ENCODE measurements at regions not wholly inside any gene's neighbourhood (a gene's known extent, or its start where the extent isn't known, plus 50 kb on each side); places are given as distances from the start of the nearest gene placed in this dataset.

- intact Hi-C loops (cut with DNase I), result no loop called here
- DNase-seq (ENCODE audit: low spot score), result no peak
Observed at GRCh38 chr4:156177941-156178340, 224.3 kb upstream of the CTSO start.

- DNase-seq (ENCODE audit: low spot score), result no peak
- intact Hi-C loops (cut with DNase I), result no loop called here
Observed at GRCh38 chr4:156176896-156177295, 223.2 kb upstream of the CTSO start.

GRCh38 chr4:156173937-156174336, 220.3 kb upstream of the CTSO start:
- DNase-seq (ENCODE audit: low spot score), result no peak
- intact Hi-C loops (cut with DNase I), result no loop called here

GRCh38 chr4:156173486-156173885, 219.8 kb upstream of the CTSO start:
- intact Hi-C loops (cut with DNase I), result no loop called here
- no peak for DNase-seq (ENCODE audit: low spot score)

GRCh38 chr4:156169861-156170260, 216.2 kb upstream of the CTSO start:
- no peak for DNase-seq (ENCODE audit: low spot score)
- intact Hi-C loops (cut with DNase I), result no loop called here

- intact Hi-C loops (cut with DNase I), result no loop called here
- DNase-seq (ENCODE audit: low spot score), result peak; percentile 78
Observed at GRCh38 chr4:156169011-156169410, 215.3 kb upstream of the CTSO start.

DNA sequence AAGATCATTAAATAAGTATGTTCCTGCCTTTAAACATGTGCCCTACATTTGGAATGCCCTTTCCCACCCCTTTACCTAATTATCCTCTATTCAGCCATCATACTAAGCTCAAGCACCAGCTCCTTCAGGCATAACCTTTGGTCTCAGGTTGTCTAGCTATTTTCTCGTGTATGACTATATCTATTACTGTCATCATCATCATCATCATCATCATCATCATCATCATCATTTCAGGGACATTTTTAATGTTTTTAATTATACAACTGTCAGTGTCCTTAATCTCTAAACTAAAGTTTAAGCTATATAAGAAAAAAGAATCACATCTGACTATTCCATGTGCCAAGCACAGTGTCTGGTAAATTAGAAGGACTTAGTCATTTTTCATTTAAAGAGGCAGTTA, 214.6 kb upstream of the CTSO start:
- intact Hi-C loops (cut with DNase I), result no loop called here
- no peak for DNase-seq (ENCODE audit: low spot score)

DNA sequence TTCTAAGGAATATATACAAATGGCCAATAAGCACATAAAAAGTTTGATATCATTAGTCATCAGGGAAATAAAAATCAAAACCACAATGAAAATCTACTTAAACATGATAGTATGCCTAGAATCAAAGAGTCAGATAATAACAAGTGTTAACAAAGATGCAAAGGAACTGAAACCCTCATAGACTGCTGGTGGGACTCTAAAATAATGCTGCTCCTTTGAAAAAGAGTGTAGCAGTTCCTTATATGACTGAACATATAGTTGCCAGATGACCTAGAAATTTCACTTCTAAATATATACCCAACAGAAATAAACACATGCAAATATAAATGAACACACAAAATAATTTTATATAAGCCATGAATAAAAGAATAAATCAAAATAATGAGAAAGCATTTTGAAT, 205.1 kb upstream of the CTSO start:
- intact Hi-C loops (cut with DNase I), result no loop called here
- DNase-seq (ENCODE audit: low spot score), result no peak

GRCh38 chr4:156154978-156155377, 201.3 kb upstream of the CTSO start:
- no peak for DNase-seq (ENCODE audit: low spot score)
- intact Hi-C loops (cut with DNase I), result no loop called here

GRCh38 chr4:156146571-156146970, 192.9 kb upstream of the CTSO start:
- intact Hi-C loops (cut with DNase I), result loop anchor here in 1 of 2 donors (5.0 kb wide), 1 partner anchor 1381 kb away; no protein-coding TSS in a partner anchor
- DNase-seq (ENCODE audit: low spot score), result no peak

- intact Hi-C loops (cut with DNase I), result loop anchor here in 1 of 2 donors (5.0 kb wide), 1 partner anchor 1382 kb away; no protein-coding TSS in a partner anchor
- DNase-seq (ENCODE audit: low spot score), result no peak
Observed at GRCh38 chr4:156144961-156145360, 191.3 kb upstream of the CTSO start.

GRCh38 chr4:156138781-156139280, 185.2 kb upstream of the CTSO start:
- DNase-seq (ENCODE audit: low spot score), result no peak
- intact Hi-C loops (cut with DNase I), result no loop called here

DNA sequence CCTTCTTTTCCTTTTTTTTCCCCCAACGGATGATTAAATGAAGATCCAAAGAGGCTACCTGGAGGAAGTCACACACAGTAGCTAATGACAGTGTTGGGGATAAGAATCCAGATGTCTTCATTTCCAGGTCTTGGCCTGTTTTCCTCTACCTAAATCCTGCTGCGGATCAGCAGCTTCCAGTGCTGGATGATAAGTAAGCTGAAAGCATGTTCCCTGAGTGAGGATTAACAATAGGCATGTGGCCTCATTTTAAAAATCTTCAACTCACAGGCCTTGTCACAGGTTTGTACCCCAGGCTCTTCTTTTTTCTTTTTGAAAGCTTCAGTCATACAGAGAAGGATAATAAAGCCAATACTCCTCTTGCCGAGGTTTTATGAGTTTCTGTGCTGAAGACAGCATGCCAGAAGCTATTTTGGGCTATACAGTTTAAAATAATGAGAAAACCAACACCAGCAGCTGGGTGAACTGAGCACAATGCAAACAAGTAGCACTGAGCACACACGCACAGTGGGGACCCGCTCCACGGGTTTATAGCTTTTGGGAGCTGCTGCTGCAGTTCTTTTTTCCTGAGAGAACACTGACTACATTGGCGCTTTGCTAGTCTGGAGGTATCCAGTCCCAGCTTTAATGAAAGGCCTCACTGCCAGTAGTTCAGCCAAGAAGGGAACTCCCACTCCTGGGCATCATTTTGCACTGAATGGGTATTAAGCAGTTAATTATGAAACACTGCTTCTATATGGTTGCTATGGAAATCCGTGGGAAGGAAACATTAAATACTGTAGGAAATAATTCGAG, 184.2 kb upstream of the CTSO start:
- intact Hi-C loops (cut with DNase I), result no loop called here
- no peak for DNase-seq (ENCODE audit: low spot score)

- intact Hi-C loops (cut with DNase I), result no loop called here
- no peak for DNase-seq (ENCODE audit: low spot score)
Observed at GRCh38 chr4:156132196-156132595, 178.5 kb upstream of the CTSO start.

- no peak for DNase-seq (ENCODE audit: low spot score)
- intact Hi-C loops (cut with DNase I), result no loop called here
Observed at GRCh38 chr4:156128616-156129015, 174.9 kb upstream of the CTSO start.

DNA sequence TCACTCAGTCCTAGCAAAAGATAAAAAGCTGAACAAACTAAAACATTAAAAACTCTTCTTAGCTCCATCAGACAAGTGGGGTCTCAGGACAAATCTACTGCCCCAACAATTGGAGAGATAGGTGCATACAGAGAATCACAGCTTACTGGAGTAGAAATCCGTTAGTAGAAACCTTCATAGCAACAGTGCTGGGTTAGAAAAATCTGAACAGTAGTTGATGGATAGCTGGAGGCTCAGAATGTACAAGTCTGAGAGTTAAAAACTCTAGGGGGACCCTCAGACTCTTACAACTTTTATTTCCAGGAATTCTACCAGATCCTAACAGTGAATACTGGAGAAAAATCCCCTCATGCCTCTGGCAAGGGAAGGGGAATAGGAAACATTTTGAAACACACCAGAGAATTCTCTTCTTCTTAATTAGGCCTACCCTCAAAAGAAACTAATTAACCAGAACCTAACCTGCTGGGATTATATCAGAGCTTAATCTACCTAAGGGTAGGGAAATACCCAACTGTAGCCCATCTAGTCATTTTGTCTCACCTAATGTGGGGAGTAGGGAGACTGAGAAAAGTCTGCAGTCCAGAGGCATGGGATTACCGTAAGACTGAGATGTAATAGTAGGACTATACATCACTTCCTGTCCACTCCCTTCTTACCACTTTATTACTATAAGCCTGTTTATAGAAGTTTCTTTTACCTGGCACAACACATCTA, 165.0 kb upstream of the CTSO start:
- DNase-seq (ENCODE audit: low spot score), result no peak
- intact Hi-C loops (cut with DNase I), result no loop called here

- DNase-seq (ENCODE audit: low spot score), result no peak
Observed at GRCh38 chr4:156117743-156118142, 164.1 kb upstream of the CTSO start.

DNA sequence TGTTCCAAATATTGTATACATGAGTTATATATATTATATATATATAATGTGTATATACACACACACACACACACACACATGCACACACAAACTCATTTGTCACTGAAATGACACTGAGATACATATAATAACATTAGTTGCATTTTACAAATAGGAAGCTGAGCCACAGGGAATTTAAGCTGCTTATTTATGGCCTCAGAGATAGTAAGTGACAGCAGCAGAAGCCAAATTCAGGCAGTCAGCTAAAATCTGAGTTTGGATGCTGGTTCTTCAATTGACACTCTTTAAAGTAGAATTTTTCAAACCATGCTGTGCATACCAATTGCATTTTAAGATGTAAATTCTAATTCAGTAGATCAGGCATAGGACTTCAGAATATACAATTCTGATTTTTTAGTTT, 163.3 kb upstream of the CTSO start:
- intact Hi-C loops (cut with DNase I), result no loop called here
- DNase-seq (ENCODE audit: low spot score), result no peak

More at GRCh38 chr4:156117743-156118142, 164.1 kb upstream of the CTSO start:
- intact Hi-C loops (cut with DNase I), result no loop called here

- DNase-seq (ENCODE audit: low spot score), result no peak
- intact Hi-C loops (cut with DNase I), result no loop called here
Observed at GRCh38 chr4:156113138-156113765, 159.6 kb upstream of the CTSO start.

DNA sequence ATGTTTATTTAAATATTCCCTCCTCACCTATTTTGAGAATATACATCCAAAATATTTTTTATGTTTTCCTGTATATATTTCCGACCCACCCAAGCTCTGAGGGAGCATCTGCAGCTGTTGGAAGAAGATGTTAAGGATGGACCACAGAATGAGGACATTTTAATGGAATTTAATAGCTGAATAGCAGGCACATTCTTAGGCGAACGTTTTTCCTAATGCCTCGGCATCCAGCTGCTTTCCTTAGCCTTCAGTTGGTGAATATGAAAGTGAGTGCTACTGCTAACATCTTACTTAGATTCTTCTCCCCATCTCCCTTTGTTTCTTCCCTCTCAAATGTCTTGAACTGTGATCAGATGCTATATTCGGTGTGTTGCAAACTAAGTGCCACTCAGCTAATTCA, 158.0 kb upstream of the CTSO start:
- intact Hi-C loops (cut with DNase I), result no loop called here
- no peak for DNase-seq (ENCODE audit: low spot score)

All from posterior vena cava (tissue), 2 donors.